Transverse colon (tissue), 4 donors: ENCODE measurements at regions not wholly inside any gene's neighbourhood (a gene's known extent, or its start where the extent isn't known, plus 50 kb on each side); places are given as distances from the start of the nearest gene placed in this dataset.
"Not testable (repeated sequence)": the region's sequence is repeated elsewhere in the genome, so short reads cannot be mapped to it uniquely, and the experiment has no call there.

Source experiments
- DNase-seq: peaks from one replicate; pipeline ENCODE4 v3.0.0-alpha.2; 2019
- H3K27ac ChIP-seq, 4 donors: fragments of 200-600 bp; sonication (generic); 2 replicates each; pipeline ENCODE4 v1.5.1; 2016 to 2018; ENCODE audit warnings: inconsistent platforms in 4 of 4
- H3K27me3 ChIP-seq: fragments of 200-600 bp; sonication (generic); 2 replicates; pipeline ENCODE4 v1.5.1; 2017; ENCODE audit warnings: inconsistent platforms
- H3K36me3 ChIP-seq, 4 donors: fragments of 200-600 bp; sonication (generic); 2 replicates each; pipeline ENCODE4 v1.5.1; 2017 to 2019; ENCODE audit warnings: inconsistent platforms in 4 of 4
- H3K4me1 ChIP-seq, 4 donors: fragments of 200-600 bp; sonication (generic); 2 replicates each; pipeline ENCODE4 v1.5.1; 2017 to 2020; ENCODE audit warnings: inconsistent platforms in 4 of 4
- H3K4me3 ChIP-seq, 4 donors: fragments of 200-600 bp; sonication (generic); 1 replicate in 1 of 4; 2 replicates in 3 of 4; pipeline versions ENCODE4 v1.5.1 to v1.6.1; 2017 to 2019; ENCODE audit warnings: inconsistent platforms in 4 of 4
- H3K9me3 ChIP-seq, 2 donors: fragments of 200-600 bp; sonication (generic); 2 replicates each; pipeline ENCODE4 v1.5.1; 2017 to 2019; ENCODE audit warnings: inconsistent platforms in 2 of 2
- EP300 ChIP-seq: sonication (generic); formaldehyde crosslinking; IDR thresholded peaks from one replicate; pipeline ENCODE4 v1.6.1; 2017; ENCODE audit warnings: antibody characterized with exemption, low read depth
- POLR2A ChIP-seq: fragments of 450-650 bp; IDR thresholded peaks from one replicate; pipeline ENCODE4 v1.6.1; 2016; ENCODE audit warnings: antibody characterized with exemption, mild to moderate bottlenecking, moderate library complexity
- POLR2AphosphoS5 ChIP-seq, 3 donors: sonication (generic); formaldehyde crosslinking; IDR thresholded peaks; one replicate each; pipeline ENCODE4 v1.6.1; 2016; ENCODE audit warnings: antibody characterized with exemption in 3 of 3
- WGBS, 2 donors: methylation state at CpG; one replicate each; pipeline ENCODE4 v1.1.5; 2018; ENCODE audit warnings: low coverage in 1 of 2; 5-methylcytosine and 5-hydroxymethylcytosine counted together
- in situ Hi-C, 4 donors: fragments of 200-750 bp; cut with MboI; loops; one replicate each; pipeline versions ENCODE4 v1.15.0 to v1.15.1; 2017; ENCODE audit warnings: low sequenced_read_pairs in 3 of 4, low pct_ligation_motif_present in 1 of 4, low pct_unique_long_range_greater_than_20kb in 1 of 4
- intact Hi-C: fragments of 100-400 bp; cut with DNase I; formaldehyde crosslinking; loops from one replicate; pipeline ENCODE4 v1.15.1; 2023; ENCODE audit warnings: low total_unique reads
- TF ChIP-seq, protein P1 (sequence below), 5 experiments: fragments of 200-600 bp in 3 of 5; fragments of 450-650 bp in 2 of 5; sonication (generic) in 3 of 5; IDR thresholded peaks; 1 replicate in 2 of 5; 2 replicates in 3 of 5; pipeline ENCODE4 v1.5.1; 2016 to 2017; ENCODE audit warnings: antibody characterized with exemption in 5 of 5, inconsistent platforms in 3 of 5, mild to moderate bottlenecking in 2 of 5, moderate library complexity in 1 of 5

DNA sequence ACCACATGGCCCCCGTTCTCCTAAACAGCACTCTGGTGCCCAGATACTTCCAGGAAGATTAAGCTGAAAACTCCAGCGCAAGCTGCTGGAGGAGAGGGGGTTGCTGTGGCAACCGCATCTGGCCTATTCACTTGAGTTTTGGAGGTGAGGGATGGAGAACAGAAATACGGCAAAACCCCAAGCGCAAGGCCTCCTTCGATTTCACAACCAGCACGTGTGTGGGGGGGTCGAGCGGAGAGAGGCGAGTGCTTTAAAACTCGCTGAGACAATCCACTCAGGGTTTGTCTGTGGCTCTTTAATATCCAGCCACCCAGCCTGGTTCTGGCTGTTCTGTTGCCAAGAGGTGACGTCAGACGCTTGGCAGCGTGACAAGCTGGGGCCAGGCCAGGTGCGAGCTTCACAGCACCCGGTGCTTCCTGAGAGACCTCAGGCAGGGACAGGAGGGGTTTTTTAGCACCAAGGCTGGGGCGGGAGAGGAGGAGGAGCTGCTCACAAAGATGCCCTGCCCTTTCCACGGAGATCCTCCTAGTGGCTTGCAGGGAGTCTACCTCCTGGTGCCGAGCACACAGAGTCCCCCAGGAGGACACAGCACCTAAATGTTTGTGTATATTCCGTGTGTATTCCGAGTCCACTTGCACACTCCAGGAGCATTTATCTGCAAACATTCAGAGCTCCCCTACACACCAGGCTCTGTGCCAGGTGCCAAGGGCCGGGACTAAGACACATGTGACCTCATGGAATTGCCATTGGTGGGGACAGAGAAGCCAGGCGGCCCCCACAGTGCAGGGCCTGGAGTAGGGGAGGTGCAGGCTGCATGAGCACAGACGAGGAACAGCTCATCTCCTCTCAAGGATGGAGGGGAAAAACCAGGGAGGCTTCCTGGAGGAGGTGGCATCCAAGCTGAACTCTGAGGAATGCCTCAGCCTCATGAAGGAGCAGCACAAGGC is 194.6 kb downstream of the OLFM1 start:
- Histone ChIP-seq H3K36me3 (no peaks in the 10 kb centered on the region), H3K27me3 (peaks cover 8% of the 10 kb centered on the region), H3K9me3 (no peaks in the 10 kb centered on the region), H3K4me1 (peaks cover 0 to 9% (median 2%) of the 10 kb centered on the region in 4 donors), H3K27ac (no peak overlapping the region), H3K4me3 (no peak overlapping the region)
- in situ Hi-C loops (no loop called here), intact Hi-C loops (no loop called here)
- TF ChIP-seq EP300 (no peak), POLR2AphosphoS5 (IDR thresholded peaks at IDR 0.05) (no peak), POLR2A (no peak)
- TF ChIP-seq, protein P1, sequence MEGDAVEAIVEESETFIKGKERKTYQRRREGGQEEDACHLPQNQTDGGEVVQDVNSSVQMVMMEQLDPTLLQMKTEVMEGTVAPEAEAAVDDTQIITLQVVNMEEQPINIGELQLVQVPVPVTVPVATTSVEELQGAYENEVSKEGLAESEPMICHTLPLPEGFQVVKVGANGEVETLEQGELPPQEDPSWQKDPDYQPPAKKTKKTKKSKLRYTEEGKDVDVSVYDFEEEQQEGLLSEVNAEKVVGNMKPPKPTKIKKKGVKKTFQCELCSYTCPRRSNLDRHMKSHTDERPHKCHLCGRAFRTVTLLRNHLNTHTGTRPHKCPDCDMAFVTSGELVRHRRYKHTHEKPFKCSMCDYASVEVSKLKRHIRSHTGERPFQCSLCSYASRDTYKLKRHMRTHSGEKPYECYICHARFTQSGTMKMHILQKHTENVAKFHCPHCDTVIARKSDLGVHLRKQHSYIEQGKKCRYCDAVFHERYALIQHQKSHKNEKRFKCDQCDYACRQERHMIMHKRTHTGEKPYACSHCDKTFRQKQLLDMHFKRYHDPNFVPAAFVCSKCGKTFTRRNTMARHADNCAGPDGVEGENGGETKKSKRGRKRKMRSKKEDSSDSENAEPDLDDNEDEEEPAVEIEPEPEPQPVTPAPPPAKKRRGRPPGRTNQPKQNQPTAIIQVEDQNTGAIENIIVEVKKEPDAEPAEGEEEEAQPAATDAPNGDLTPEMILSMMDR (IDR thresholded peaks at IDR 0.05) = no peak
- 12 to 20% methylated on average over 1 to 23 of the region's 24 CpGs for WGBS, 2 donors
- DNase-seq = peak; percentile 78

DNA sequence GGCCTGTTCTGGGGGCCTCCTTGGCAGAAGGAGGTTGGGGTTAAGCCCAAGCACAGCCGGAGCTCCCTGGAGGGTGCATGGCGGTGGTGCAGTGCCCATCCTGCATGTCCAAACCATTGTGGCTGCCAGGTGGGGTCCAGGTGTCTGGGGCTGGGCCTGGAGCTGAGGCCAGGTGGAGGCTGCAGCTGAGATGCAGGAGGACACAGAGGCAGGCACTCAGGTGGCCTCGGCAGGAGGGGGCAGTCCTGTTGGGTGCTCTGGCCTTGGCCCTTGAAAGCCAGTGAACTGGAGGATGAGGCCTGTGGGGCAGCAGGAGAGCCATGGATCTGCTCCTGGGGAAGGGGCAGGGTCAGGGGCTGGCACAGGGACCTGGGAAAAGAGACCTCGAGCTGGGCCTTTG is 195.3 kb downstream of the OLFM1 start:
- Histone ChIP-seq H3K9me3 (no peaks in the 10 kb centered on the region), H3K4me3 (no peak overlapping the region), H3K27me3 (peaks cover 6% of the 10 kb centered on the region), H3K36me3 (no peaks in the 10 kb centered on the region), H3K27ac (no peak overlapping the region), H3K4me1 (peaks cover 0 to 9% (median 2%) of the 10 kb centered on the region in 4 donors)
- intact Hi-C loops (no loop called here), in situ Hi-C loops (no loop called here)
- WGBS, 2 donors = 42% methylated on average over 4 of the region's 4 CpGs; no CpG with 5 or more reads in 1 of the 2 donors
- no peak for DNase-seq
- TF ChIP-seq POLR2AphosphoS5 (IDR thresholded peaks at IDR 0.05) = no peak
- no peak for TF ChIP-seq POLR2A
- TF ChIP-seq, protein P1 (IDR thresholded peaks at IDR 0.05) = no peak
- no peak for TF ChIP-seq EP300

DNA sequence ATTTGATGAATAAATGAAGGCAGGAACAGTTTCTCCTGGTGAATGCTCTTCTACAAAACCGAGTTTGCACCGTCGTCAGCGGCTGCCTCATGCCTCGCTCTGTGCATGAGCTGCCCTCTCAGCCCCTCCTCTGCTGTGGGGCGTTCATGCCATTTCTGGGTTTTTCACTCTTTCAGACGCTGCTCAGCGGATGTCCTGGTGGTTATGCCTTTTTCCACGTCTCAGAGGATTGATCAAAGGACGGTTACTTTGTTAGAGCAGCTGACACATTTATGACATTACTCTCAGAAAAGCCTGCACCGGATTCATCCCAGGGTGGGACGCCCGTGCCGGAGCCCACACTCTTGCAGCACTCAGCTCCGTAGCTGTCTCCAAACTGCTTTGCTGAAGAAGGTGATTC is 195.9 kb upstream of the PPP1R26 start:
- no peaks in the 10 kb centered on the region for H3K9me3 ChIP-seq
- H3K4me3 ChIP-seq = no peak overlapping the region
- no peak overlapping the region for H3K27ac ChIP-seq
- DNase-seq = no peak
- no peak for TF ChIP-seq POLR2AphosphoS5 (IDR thresholded peaks at IDR 0.05)
- TF ChIP-seq, protein P1 (IDR thresholded peaks at IDR 0.05) = no peak
- TF ChIP-seq EP300 = no peak
- no peak for TF ChIP-seq POLR2A
- H3K4me1 ChIP-seq = peaks cover 0 to 9% (median 2%) of the 10 kb centered on the region in 4 donors
- H3K36me3 ChIP-seq = no peaks in the 10 kb centered on the region
- peaks cover 6% of the 10 kb centered on the region for H3K27me3 ChIP-seq
- intact Hi-C loops (no loop called here), in situ Hi-C loops (no loop called here)
- WGBS, 2 donors = 21 to 26% methylated on average over 9 to 15 of the region's 15 CpGs

DNA sequence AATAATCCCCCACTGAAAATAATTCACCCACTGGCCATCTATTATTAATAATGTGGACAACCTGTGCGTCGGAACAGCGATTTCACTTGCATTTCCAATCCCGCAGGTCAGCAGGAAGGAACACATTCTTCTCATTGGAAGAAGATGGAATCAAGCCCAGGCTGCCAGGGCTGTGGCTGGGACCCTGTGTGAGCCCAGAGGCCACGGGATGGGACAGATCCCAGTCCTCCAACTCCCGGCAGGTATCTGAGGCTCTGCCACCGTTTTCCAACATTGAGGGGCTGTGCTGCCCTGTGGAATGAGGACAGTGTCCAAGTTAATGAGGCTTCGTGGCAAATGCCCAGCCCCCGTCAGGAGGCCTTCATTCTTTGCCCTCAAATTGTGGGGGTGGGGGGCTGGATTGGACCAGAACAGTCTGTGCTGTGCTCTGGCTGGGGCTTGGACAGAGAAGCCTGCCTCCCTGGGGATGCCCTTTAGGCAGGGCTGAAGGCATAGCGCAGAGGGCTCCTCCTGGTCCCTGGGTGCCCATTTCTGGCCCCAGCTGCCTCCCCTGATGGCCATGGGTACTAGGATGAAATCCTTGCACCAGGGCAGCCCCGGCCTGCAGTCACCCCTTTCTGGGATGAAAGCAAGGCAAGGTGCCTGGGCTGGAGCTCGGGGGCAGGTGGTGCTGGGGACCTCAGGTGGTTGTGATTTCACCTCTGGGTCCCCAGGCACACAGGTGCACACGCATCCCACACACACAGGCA is 195.0 kb upstream of the PPP1R26 start:
- H3K27me3 ChIP-seq = peaks cover 9% of the 10 kb centered on the region
- H3K4me1 ChIP-seq = peaks cover 0 to 9% (median 2%) of the 10 kb centered on the region in 4 donors
- no peak for DNase-seq
- H3K36me3 ChIP-seq = no peaks in the 10 kb centered on the region
- in situ Hi-C loops = no loop called here
- H3K27ac ChIP-seq = no peak overlapping the region
- TF ChIP-seq, protein P1 (IDR thresholded peaks at IDR 0.05) = no peak
- TF ChIP-seq POLR2AphosphoS5 (IDR thresholded peaks at IDR 0.05) (no peak), EP300 (no peak)
- intact Hi-C loops = no loop called here
- no peak overlapping the region for H3K4me3 ChIP-seq
- no peaks in the 10 kb centered on the region for H3K9me3 ChIP-seq
- WGBS, 2 donors = 64% methylated on average over 12 of the region's 13 CpGs; no CpG with 5 or more reads in 1 of the 2 donors

DNA sequence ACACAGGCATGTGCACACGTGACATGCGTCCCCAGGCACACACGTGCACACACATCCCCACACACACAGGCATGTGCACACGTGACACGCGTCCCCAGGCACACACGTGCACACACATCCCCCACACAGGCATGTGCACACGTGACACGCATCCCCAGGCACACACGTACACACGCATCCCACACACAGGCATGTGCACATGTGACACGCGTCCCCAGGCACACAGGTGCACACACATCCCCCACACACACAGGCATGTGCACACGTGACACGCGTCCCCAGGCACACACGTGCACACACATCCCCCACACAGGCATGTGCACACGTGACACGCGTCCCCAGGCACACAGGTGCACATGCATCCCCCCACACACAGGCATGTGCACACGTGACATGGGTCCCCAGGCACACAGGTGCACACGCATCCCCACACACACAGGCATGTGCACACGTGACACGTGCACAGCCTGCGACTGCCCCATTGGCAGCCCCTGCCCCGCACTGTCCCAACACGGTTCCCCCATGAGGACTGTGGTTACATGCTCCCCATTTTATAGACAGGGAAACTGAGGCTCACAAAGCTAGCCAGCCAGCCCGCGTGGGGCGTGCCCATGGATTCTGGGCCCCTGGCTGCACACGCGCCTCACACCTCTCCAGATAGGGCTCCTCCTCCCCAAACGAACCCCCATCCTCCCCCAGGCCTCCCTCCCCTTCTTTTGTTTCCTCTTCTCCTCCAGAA is 193.2 kb upstream of the PPP1R26 start:
- H3K4me1 ChIP-seq, H3K27ac ChIP-seq, H3K4me3 ChIP-seq, H3K36me3 ChIP-seq, in situ Hi-C loops, intact Hi-C loops, H3K9me3 ChIP-seq, DNase-seq: not testable (repeated sequence)
- 83% methylated on average over 30 of the region's 33 CpGs; no CpG with 5 or more reads in 1 of the 2 donors for WGBS, 2 donors
- H3K27me3 ChIP-seq = peaks cover 11% of the 10 kb centered on the region
